HG03460 (cell line): ENCODE measurements at regions not wholly inside any gene's neighbourhood (a gene's known extent, or its start where the extent isn't known, plus 50 kb on each side); places are given as distances from the start of the nearest gene placed in this dataset.

Experiments used
- ATAC-seq: cut with Tn5 transposase; IDR thresholded peaks from one replicate; pipeline ENCODE4 v1.9.1; 2021; ENCODE audit not compliant: unreplicated experiment

DNA sequence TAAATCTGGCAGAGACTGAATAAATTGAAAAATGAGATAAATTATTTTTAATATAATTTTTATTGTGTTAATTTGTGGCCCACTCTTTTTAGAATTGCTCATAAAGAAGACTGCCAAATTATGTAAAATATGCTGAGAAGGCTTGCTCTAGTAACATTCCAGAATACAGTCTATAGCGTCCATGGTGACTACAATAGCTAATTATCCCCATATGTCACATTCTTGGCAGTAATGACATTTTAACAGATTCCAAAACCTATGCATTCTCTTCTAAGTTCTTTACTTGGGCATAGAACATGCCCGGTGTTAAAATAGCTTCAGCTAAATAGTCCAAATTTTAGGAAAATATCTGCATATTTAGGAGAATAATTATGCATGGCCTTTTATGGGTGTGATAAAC lies 697.0 kb upstream of the SEMA6A start:
- ATAC-seq = no peak

DNA sequence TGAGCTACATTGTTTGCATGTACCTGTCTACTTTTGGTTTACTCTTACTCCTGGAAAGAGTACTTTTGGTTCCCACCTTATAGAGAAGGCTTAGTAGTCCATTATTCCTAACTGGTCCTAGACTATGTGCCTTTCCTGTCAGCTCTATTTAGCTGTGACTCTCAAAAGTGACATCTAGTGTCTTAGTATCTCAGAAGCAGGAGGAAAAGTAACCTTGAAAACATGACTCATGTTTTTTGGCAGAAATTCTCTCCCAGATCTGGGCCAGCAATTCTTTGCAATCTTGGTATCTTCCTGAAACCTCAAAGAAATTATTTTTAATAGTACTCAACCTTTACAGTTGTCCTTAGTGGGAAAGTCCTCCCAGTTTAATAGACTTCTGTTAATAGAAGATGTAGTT lies 691.7 kb upstream of the SEMA6A start:
- no peak for ATAC-seq

DNA sequence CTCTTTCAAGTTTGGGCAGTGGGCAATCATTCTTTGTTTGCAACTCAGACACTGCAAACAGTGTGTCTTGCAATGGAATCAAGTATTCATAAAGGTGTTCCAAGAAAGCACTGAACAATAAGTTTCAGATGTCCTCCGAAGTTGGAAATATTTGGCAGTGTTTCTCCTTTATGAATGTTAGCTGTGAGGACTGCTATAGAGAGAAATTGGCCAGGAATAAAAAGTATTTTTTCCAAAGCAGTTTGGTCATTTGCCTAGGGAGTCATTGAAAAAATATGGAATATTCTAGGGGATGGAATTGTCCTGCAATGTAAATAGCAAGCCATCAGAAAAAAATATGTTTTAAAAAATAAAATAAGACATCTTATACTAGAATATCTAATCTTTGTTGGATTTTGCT lies 688.6 kb upstream of the SEMA6A start:
- ATAC-seq = no peak

DNA sequence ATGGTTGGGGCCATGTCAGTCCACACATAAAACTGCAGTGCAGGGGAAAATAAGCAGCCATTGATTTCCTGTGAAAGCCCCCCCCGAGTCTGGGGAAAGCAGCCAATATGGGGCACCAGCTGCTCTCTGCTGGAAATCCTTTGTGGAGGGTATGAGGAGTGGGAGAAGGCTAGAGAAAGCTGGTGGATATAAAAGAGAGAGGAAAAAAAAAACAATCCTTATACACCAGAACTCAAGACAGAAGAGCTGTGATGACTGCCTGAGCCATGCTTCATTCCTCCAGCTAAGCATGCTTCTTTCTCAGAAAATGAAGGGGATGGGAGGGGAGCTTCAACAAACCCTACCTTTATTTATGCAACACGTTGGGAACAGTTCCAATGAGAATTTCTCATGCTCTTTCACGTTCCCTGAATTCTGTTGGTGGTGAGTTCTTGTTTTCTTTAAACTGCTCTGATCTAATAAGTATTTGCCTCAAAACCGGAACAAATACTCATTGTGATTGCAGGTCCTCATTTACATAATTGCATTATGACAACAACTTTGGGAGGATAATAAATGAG lies 688.0 kb upstream of the SEMA6A start:
- ATAC-seq = no peak

DNA sequence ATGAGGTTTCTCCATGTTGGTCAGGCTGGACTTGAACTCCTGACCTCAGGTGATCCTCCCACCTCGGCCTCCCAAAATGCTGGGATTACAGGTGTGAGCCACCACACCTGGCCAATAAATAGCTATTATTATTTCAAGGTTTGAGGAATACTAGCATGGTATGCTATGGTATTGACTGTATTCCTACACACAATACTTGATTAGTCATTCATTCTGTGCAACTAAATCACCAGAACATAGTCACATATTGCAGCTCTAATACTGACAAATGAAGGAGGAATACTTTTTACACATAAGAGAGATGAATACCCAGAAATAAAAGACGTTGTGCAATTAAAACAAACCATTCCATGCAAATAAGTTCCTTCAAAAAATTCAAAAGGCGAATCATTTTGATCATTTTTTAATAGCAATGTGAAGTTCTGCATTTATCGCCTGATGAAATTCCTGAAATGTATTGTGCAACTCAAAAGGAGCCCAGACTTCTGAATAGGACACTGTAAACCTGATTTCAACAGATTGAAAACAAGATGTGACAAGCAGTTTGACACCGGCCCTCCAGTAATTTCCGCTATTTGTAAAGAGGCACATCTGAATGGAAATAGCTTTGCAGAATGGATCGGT lies 687.4 kb upstream of the SEMA6A start:
- ATAC-seq = no peak

DNA sequence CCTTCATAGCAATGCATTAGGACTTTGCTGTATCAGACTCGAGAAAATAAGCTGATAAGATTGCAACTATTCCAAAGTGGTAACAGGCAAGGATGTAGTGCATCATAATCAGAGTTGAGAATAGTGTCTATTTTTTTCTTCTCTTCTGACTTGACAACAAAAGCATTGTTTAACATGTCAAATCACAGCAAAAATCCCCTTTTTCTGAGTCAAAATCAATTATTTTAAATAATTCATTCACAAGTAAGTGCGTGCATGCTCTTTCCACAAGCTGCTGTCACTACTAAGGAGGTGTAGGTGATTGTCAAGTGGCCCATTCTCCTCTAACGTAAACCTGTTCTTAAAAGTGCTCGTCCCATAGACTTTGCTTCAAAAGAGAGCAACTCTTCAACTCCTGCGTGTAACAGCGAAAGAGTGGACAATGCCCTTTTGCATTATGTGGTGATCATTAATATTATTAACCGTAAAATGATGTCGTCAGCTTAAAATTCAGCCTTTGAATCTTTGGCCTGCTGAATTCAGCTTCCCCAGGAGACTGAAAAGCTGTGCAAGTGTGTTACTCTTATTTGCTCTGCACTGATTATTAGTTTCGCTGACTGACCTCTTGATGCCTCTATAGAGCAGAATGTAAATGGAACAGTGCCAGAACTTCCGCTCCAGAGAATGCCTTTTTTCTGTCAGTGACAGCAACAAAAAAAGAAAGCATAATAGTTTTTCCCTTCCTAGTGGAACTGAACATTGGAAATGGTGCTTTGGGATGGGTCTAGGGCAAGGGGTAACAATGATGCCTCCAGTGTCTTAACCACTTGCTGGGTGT lies 680.8 kb upstream of the SEMA6A start:
- no peak for ATAC-seq

DNA sequence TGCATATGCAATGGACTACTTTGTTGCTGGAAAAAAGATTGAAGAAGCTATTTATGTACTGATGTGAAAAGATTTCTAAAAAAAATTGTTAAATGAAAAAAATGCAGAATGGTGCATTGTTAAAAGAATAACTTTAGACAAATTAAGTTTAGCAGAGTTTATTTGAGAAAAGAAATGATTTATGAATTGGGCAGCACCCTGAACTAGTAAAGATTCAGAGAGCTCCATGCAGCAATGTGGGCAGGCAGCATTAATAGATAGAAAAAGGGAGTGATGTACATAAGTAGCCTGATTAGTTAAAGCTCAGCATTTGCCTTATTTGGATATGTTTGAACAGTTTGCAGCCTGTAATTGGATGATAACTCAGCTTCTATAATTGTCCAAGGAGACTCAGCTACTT lies 677.9 kb upstream of the SEMA6A start:
- no peak for ATAC-seq

DNA sequence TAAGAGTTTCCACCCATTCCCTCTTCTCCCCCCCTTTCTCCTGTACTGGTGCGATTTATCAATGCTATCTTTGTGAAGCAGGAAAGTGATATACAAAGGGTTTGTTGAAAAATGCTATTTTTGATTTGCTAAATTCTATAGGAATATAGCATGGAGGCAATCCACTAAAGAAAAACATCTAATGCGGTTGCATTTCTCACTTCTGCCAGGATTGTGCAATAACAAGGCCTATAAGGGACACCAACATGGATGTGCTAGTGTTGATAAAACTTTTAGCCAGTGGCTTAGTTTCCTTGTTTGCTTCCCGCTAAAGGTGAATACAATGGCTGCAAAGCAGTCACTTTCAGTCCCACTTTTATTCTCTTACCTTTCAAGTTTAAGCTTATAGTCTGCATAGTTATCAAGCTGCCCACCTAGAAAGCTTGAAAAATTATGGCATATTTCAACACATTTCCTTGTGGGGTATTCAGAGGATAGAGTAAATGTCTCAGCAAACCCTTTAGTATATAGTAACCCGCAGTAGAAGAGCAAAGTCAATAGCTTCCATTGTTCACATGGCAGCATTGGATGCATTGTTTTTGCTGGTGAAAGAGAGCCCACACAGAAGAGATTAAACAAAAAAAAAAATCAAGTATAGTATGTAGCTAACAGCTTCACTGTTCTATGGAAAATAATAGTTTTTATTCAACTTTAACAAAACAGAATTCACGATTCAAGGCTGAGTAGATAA lies 674.6 kb upstream of the SEMA6A start:
- no peak for ATAC-seq

DNA sequence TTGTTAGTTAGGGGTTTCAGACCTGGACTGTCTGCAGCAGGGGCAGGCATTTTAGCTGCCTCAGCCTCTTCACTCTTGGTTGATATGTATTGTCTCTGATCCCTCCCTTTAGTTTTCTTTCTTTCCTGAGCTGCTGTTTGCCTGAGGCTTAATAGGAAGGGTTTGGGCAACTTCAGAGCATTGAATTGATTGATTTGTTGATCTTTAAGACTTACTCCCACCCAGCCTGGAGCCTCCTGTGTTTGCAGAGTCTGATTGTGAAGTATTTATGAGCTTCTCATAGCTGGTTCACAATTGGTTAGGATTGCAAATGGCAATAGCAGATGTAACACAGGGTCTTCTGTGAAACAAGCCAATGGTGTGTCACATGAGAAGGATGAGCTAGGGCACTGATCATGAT lies 671.8 kb upstream of the SEMA6A start:
- no peak for ATAC-seq

DNA sequence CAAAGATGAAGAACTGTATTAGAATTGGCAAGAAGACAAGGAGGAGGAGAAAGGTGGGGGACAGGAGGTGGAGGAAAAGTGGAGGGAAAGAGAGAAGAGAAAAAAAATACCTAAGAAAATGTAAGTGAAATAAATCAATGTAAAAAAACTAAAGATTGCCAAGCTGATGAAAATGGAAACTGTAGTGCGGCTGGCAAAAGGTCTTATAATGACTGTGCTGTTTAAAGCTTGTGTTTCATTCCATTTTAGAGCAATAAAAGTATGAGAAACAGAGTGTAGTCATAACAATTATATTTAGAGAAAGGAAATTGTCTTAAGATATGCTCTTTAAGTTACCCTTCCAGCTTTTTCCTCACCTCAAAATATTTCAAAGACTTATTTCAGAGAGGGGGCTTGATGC lies 670.5 kb upstream of the SEMA6A start:
- ATAC-seq = no peak

DNA sequence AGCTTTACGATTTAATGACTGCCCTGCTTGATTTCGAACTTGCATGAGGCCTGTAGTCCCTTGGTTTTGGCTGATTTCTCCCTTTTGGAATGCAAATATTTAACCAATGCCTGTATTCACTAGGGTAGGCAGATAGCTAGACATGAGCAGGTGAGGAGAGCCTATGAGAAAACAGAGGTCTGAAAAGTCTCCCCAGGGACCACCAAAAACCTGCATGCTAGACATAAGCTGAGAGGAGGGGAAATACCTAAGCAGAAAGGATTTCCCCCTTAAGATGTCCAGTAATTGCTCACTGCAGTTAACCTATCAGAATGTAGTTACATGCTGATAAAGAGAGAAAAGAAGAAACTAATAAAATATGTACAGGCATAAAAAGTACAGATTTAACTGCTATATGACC lies 667.4 kb upstream of the SEMA6A start:
- peak; percentile 74 for ATAC-seq

DNA sequence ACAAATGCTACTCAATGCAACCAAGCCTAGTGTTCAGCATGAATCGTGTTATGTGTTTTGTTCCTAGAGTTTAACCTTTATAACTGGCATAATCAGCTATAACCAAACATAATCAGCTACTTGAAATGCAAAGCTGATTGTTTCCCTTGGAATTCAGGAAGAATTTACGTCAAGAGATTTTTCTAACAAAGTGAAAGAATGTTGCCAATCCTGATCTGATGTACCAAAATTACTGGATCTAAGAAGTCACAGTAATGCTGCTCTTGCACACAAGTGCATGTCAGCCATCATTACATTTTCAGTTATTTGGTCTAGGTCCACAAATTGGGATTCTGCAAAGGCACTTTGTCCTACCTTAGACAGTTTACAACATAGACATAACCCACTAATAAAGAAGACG lies 662.3 kb upstream of the SEMA6A start:
- ATAC-seq = no peak

DNA sequence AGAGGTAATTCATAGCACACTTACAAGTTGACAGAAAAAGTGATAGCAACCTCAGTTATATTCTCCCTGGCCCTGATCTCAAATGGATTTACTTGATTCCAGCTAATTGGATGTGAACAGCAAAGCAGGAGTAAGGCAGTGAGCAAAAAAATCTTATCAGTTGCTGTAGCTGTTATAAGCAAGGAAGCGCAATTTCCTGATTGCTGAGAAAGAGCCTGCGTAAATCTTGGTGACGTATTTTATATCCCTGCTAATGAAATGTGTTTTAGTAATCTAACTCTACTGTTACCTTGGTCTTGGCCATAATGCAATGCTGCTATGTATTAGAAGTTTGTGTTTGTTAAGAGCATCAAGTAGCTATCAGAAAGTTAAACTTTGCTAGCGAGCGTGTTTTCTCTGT lies 661.2 kb upstream of the SEMA6A start:
- no peak for ATAC-seq

DNA sequence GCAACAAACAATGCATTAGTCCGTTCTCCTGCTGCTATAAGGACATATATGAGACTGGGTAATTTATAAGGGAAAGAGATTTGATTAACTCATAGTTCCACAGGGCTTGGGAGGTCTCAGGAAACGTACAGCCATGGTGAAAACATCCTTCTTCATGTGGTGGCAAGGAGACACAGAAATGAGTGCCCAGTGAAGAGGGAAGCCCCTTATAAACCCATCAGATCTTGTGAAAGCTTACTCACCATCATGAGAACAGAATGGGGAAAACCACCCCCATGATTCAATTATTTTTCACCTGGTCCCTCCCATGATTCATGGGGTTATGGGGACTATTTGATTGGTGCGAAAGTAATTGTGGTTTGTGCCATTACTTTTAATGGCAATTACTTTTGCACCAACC lies 655.8 kb upstream of the SEMA6A start:
- no peak for ATAC-seq

DNA sequence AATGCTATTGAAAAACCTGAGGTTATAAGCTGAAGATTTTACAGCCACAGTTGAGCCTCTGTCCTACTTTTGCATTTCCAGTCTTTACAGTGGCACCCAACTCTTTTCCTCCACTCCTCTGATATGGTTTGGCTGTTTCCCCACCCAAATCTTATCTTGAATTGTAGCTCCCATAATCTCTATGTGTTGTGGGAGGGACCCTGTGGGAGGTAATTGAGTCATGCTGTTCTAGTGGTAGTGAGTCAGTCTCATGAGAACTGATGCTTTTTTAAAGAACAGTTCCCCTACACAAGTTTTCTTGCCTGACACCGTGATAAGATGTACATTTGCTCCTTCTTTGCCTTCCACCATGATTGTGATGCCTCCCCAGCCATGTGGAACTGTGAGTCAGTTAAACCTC lies 646.1 kb upstream of the SEMA6A start:
- ATAC-seq = no peak

DNA sequence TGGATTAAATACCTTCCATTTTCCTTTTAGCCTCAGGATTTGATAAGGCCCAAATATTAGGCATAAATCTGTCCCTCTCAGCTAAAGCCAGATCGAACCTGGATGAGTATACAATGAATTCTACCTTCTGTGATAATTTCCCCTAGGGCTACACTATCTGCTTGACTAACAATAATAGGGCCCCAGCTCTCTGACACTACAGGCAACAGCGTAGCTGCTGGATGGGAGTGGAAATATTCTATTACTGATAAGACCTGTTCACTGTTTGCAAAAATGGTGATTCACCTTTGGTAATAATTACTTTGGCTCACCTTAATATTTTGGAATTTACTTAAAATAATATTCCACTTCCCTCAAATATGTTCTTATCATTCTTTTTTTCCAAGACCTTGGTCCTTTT lies 644.2 kb upstream of the SEMA6A start:
- no peak for ATAC-seq

DNA sequence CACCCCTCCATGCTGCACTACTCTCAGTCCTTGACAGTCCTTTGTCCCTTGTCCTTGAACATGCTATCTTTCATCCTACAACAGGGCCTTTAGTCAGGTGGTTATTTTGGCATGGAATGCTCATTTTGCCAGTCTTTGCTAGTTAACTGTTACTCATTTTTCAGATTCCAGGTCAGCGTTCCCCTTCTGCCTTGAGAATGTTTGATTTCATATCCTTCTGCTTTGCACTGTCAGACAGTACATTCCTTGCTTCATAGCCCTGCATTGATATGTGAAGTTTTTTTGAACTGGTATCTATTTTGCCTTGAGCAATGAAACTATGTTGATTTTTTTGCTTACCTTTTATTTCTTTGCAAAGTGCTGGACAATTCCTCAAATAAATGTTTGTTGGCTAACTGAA lies 638.2 kb upstream of the SEMA6A start:
- ATAC-seq = no peak

DNA sequence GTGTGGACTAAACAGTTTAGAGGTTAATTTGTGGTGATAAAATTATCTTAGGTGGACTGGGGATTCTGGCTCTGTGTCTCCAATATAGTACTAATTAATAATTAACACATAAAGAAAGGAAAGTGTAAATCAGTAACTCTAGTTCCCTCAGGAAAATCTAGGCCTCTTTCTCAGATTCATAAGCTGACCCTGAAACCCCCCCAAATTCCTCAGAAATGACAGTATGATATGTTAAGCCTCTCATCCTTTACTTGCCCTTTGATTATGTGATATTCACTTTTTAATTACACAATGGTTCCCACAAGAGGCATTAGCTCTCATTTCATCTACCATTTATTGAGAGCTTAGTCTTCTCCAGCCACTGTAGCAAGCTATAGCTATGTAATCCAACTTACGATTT lies 636.2 kb upstream of the SEMA6A start:
- ATAC-seq = no peak

DNA sequence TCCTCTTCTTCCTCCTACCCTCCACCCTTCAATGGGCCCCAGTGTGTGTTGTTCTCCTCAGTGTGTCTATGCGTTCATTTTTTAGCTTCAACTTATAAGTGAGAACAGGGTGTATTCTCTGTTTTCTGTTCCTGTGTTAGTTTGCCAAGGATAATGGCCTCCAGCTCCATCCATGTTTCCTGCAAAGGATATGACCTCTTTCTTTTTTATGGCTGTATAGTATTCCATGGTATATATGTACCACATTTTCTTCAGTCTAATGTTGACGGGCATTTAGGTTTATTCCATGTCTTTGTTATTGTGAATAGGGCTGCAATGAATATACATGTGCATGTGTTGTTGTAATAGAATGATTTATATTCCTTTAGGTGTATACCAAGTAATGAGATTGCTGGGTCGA lies 634.9 kb upstream of the SEMA6A start:
- no peak for ATAC-seq

DNA sequence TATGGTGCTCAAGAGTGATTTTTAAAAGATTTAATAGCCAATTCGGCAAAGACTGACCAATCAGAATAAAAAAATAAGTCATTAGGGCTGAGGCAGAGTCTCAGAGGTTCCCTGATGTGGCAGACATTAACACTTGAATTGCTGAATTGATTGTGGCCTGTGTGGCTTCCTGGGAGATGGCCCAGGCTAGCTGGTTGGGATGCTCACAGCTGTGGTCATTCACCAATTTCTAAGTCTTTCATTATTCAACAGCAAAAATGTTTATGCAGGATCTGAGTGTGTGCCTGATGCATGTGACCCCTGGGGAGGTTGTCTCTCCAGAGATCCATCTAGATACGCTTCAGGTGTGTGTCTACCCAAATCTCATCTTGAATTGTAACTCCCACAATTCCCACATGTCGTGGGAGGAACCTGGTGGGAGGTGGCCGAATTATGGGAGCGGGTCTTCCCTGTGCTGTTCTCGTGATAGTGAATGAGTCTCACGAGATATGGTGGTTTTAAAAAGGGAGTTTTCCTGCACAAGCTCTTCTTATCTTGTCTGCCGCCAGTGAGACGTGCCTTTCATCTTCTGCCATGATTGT lies 632.6 kb upstream of the SEMA6A start:
- ATAC-seq = no peak

DNA sequence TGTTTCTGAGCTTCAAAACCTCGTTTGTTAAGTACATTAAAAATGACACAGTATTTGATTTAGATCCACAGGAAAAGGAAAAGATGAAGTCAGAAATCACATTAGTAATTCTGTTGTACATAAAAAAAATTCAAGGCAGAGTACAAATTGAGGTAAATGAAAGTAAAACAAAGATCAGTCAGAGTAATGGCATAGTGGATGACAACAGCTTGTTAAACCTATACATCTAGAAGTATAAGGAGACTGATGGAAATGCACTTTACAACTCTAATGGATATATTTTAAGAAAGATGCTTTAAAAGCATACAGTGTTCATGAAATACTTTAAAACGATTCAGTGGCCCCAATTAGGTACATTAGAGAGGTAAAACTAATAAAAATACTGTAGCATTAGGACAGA lies 631.3 kb upstream of the SEMA6A start:
- ATAC-seq = no peak
